ENCODE measurements at regions not wholly inside any gene's neighbourhood (a gene's known extent, or its start where the extent isn't known, plus 50 kb on each side); places are given as distances from the start of the nearest gene placed in this dataset.
"Not testable (repeated sequence)": the region's sequence is repeated elsewhere in the genome, so short reads cannot be mapped to it uniquely, and the experiment has no call there.

- DNase-seq (ENCODE audit: low read depth) = not testable (repeated sequence)
These were observed 180.9 kb downstream of the CEP170 start for GRCh38 chr1:243074224-243074623.

- DNase-seq (ENCODE audit: low read depth) = not testable (repeated sequence)
These were observed 188.0 kb downstream of the CEP170 start for GRCh38 chr1:243067056-243067455.

- not testable (repeated sequence) for DNase-seq (ENCODE audit: low read depth)
These were observed 193.1 kb downstream of the CEP170 start for GRCh38 chr1:243061965-243062364.

- not testable (repeated sequence) for DNase-seq (ENCODE audit: low read depth)
These were observed 199.6 kb downstream of the CEP170 start for GRCh38 chr1:243055510-243055909.

GRCh38 chr1:243055091-243055490 lies 200.0 kb downstream of the CEP170 start:
- DNase-seq (ENCODE audit: low read depth) = not testable (repeated sequence)

- not testable (repeated sequence) for DNase-seq (ENCODE audit: low read depth)
These were observed 200.4 kb downstream of the CEP170 start for GRCh38 chr1:243054681-243055080.

GRCh38 chr1:243053048-243053447 lies 202.0 kb downstream of the CEP170 start:
- not testable (repeated sequence) for DNase-seq (ENCODE audit: low read depth)

GRCh38 chr1:243050613-243051012 lies 204.5 kb downstream of the CEP170 start:
- DNase-seq (ENCODE audit: low read depth) = not testable (repeated sequence)

GRCh38 chr1:243049716-243050115 lies 205.4 kb downstream of the CEP170 start:
- DNase-seq (ENCODE audit: low read depth) = not testable (repeated sequence)

GRCh38 chr1:243021365-243021764 lies 233.7 kb downstream of the CEP170 start:
- not testable (repeated sequence) for DNase-seq (ENCODE audit: low read depth)

GRCh38 chr1:243019030-243019635 lies 235.9 kb downstream of the CEP170 start:
- peak; percentile 12 for DNase-seq (ENCODE audit: low read depth)

GRCh38 chr1:243010719-243011118 lies 244.4 kb downstream of the CEP170 start:
- DNase-seq (ENCODE audit: low read depth) = not testable (repeated sequence)

GRCh38 chr1:243001003-243001402 lies 254.1 kb downstream of the CEP170 start:
- DNase-seq (ENCODE audit: low read depth) = not testable (repeated sequence)

- DNase-seq (ENCODE audit: low read depth) = not testable (repeated sequence)
These were observed 262.3 kb downstream of the CEP170 start for GRCh38 chr1:242992776-242993175.

- DNase-seq (ENCODE audit: low read depth) = not testable (repeated sequence)
These were observed 270.0 kb downstream of the CEP170 start for GRCh38 chr1:242985096-242985495.

- DNase-seq (ENCODE audit: low read depth) = not testable (repeated sequence)
These were observed 281.7 kb downstream of the CEP170 start for GRCh38 chr1:242973341-242973740.

- no peak for DNase-seq (ENCODE audit: low read depth)
These were observed 288.2 kb downstream of the CEP170 start for GRCh38 chr1:242966892-242967291.

- not testable (repeated sequence) for DNase-seq (ENCODE audit: low read depth)
These were observed 295.7 kb downstream of the CEP170 start for GRCh38 chr1:242959397-242959796.

GRCh38 chr1:242954945-242955344 lies 300.1 kb downstream of the CEP170 start:
- DNase-seq (ENCODE audit: low read depth) = not testable (repeated sequence)

- no peak for DNase-seq (ENCODE audit: low read depth)
These were observed 308.9 kb downstream of the CEP170 start for GRCh38 chr1:242946206-242946605.

GRCh38 chr1:242936725-242937124 lies 318.4 kb downstream of the CEP170 start:
- DNase-seq (ENCODE audit: low read depth) = not testable (repeated sequence)

GRCh38 chr1:242924717-242925116 lies 330.4 kb downstream of the CEP170 start:
- DNase-seq (ENCODE audit: low read depth) = not testable (repeated sequence)

GRCh38 chr1:242923603-242924002 lies 331.5 kb downstream of the CEP170 start:
- not testable (repeated sequence) for DNase-seq (ENCODE audit: low read depth)

- DNase-seq (ENCODE audit: low read depth) = not testable (repeated sequence)
These were observed 340.4 kb downstream of the CEP170 start for GRCh38 chr1:242914729-242915128.

Data from activated T-cell treated with anti-CD3 and anti-CD28 coated beads for 1 hour (primary cell).